Right forelimb (tissue), 1 donor: ENCODE measurements at regions not wholly inside any gene's neighbourhood (a gene's known extent, or its start where the extent isn't known, plus 50 kb on each side); places are given as distances from the start of the nearest gene placed in this dataset.

Experiments used
- DNase-seq: peaks from one replicate; pipeline ENCODE4 v3.0.0-alpha.2; 2018

GRCh38 chr19:5392486-5392885 lies 51.9 kb upstream of the PTPRS start:
- no peak for DNase-seq

GRCh38 chr19:5393088-5393487 lies 52.5 kb upstream of the PTPRS start:
- DNase-seq = no peak

GRCh38 chr19:5394551-5395505 lies 54.2 kb upstream of the PTPRS start:
- DNase-seq = no peak

- DNase-seq = no peak
Measured at GRCh38 chr19:5395556-5395955, 54.9 kb upstream of the PTPRS start.

GRCh38 chr19:5396096-5396939 lies 55.7 kb upstream of the PTPRS start:
- no peak for DNase-seq

GRCh38 chr19:5396963-5397362 lies 56.4 kb upstream of the PTPRS start:
- DNase-seq = no peak

GRCh38 chr19:5397804-5398692 lies 57.2 kb upstream of the ZNRF4 start:
- no peak for DNase-seq

- no peak for DNase-seq
Measured at GRCh38 chr19:5398693-5399057, 56.5 kb upstream of the ZNRF4 start.

GRCh38 chr19:5403968-5404640 lies 51.1 kb upstream of the ZNRF4 start:
- peak; percentile 94 for DNase-seq
